ENCODE measurements at regions not wholly inside any gene's neighbourhood (a gene's known extent, or its start where the extent isn't known, plus 50 kb on each side); places are given as distances from the start of the nearest gene placed in this dataset.
"Not testable (repeated sequence)": the region's sequence is repeated elsewhere in the genome, so short reads cannot be mapped to it uniquely, and the experiment has no call there.

- CTCF ChIA-PET, result interaction anchor here (0.9 kb wide), 1 partner anchor 276 kb away, joined by 3 read pairs; no protein-coding TSS in a partner anchor
- POLR2A ChIA-PET, result no interaction called here
- Mint-ChIP-seq H3K36me3 (ENCODE audit: insufficient read depth, unreplicated experiment) (no peaks in the 10 kb centered on the region), H3K9me3 (ENCODE audit: unreplicated experiment) (peaks cover 6% of the 10 kb centered on the region), H3K27me3 (ENCODE audit: insufficient read depth, unreplicated experiment) (no peaks in the 10 kb centered on the region), H3K4me3 (ENCODE audit: unreplicated experiment) (no peak overlapping the region), H3K4me1 (ENCODE audit: insufficient read depth, unreplicated experiment) (no peaks in the 10 kb centered on the region), H3K27ac (ENCODE audit: low read depth, unreplicated experiment) (no peak overlapping the region)
- no peak for TF ChIP-seq CTCF (IDR thresholded peaks at IDR 0.05; ENCODE audit: unreplicated experiment)
- DNase-seq (ENCODE audit: unreplicated experiment), result no peak
- no TSS peak for BruUV-seq (replicated peaks)
- intact Hi-C loops (cut with micrococcal nuclease), result no loop called here
Observed at GRCh38 chr5:24998641-24999040, 353.9 kb upstream of the CDH10 start.

GRCh38 chr5:24986326-24986725 is 341.5 kb upstream of the CDH10 start:
- DNase-seq (ENCODE audit: unreplicated experiment), result no peak
- POLR2A ChIA-PET, result no interaction called here
- Mint-ChIP-seq H3K36me3 (ENCODE audit: insufficient read depth, unreplicated experiment) (no peaks in the 10 kb centered on the region), H3K4me1 (ENCODE audit: insufficient read depth, unreplicated experiment) (no peaks in the 10 kb centered on the region), H3K27ac (ENCODE audit: low read depth, unreplicated experiment) (no peak overlapping the region), H3K9me3 (ENCODE audit: unreplicated experiment) (no peaks in the 10 kb centered on the region), H3K27me3 (ENCODE audit: insufficient read depth, unreplicated experiment) (no peaks in the 10 kb centered on the region), H3K4me3 (ENCODE audit: unreplicated experiment) (no peak overlapping the region)
- BruUV-seq (replicated peaks), result no TSS peak
- intact Hi-C loops (cut with micrococcal nuclease), result no loop called here
- CTCF ChIA-PET, result no interaction called here
- no peak for TF ChIP-seq CTCF (IDR thresholded peaks at IDR 0.05; ENCODE audit: unreplicated experiment)

- H3K9me3 Mint-ChIP-seq (ENCODE audit: unreplicated experiment); BruUV-seq (replicated peaks); H3K4me3 Mint-ChIP-seq (ENCODE audit: unreplicated experiment); intact Hi-C loops (cut with micrococcal nuclease); H3K36me3 Mint-ChIP-seq (ENCODE audit: insufficient read depth, unreplicated experiment); DNase-seq (ENCODE audit: unreplicated experiment); H3K4me1 Mint-ChIP-seq (ENCODE audit: insufficient read depth, unreplicated experiment); H3K27ac Mint-ChIP-seq (ENCODE audit: low read depth, unreplicated experiment); POLR2A ChIA-PET; H3K27me3 Mint-ChIP-seq (ENCODE audit: insufficient read depth, unreplicated experiment): not testable (repeated sequence)
- CTCF ChIA-PET, result interaction anchor here (1.1 to 1.2 kb wide), 2 partner anchors 29 to 332 kb away, joined by 3 to 4 read pairs; no protein-coding TSS in a partner anchor
Observed at GRCh38 chr5:24978552-24978951, 333.8 kb upstream of the CDH10 start.

- no peak for TF ChIP-seq CTCF (IDR thresholded peaks at IDR 0.05; ENCODE audit: unreplicated experiment)
- Mint-ChIP-seq H3K4me3 (ENCODE audit: unreplicated experiment) (no peak overlapping the region), H3K27ac (ENCODE audit: low read depth, unreplicated experiment) (no peak overlapping the region), H3K36me3 (ENCODE audit: insufficient read depth, unreplicated experiment) (no peaks in the 10 kb centered on the region), H3K9me3 (ENCODE audit: unreplicated experiment) (no peaks in the 10 kb centered on the region), H3K4me1 (ENCODE audit: insufficient read depth, unreplicated experiment) (no peaks in the 10 kb centered on the region), H3K27me3 (ENCODE audit: insufficient read depth, unreplicated experiment) (no peaks in the 10 kb centered on the region)
- ChIA-PET POLR2A (no interaction called here), CTCF (no interaction called here)
- BruUV-seq (replicated peaks), result no TSS peak
- no peak for DNase-seq (ENCODE audit: unreplicated experiment)
- intact Hi-C loops (cut with micrococcal nuclease), result no loop called here
Observed at GRCh38 chr5:24963611-24964010, 318.8 kb upstream of the CDH10 start.

- no TSS peak for BruUV-seq (replicated peaks)
- CTCF ChIA-PET, result interaction anchor here (0.7 to 1.0 kb wide), 2 partner anchors 17 to 285 kb away, joined by 3 to 4 read pairs; no protein-coding TSS in a partner anchor
- Mint-ChIP-seq H3K4me3 (ENCODE audit: unreplicated experiment) (no peak overlapping the region), H3K9me3 (ENCODE audit: unreplicated experiment) (no peaks in the 10 kb centered on the region), H3K4me1 (ENCODE audit: insufficient read depth, unreplicated experiment) (no peaks in the 10 kb centered on the region), H3K36me3 (ENCODE audit: insufficient read depth, unreplicated experiment) (no peaks in the 10 kb centered on the region), H3K27ac (ENCODE audit: low read depth, unreplicated experiment) (no peak overlapping the region), H3K27me3 (ENCODE audit: insufficient read depth, unreplicated experiment) (no peaks in the 10 kb centered on the region)
- POLR2A ChIA-PET, result no interaction called here
- no peak for DNase-seq (ENCODE audit: unreplicated experiment)
- intact Hi-C loops (cut with micrococcal nuclease), result no loop called here
- no peak for TF ChIP-seq CTCF (IDR thresholded peaks at IDR 0.05; ENCODE audit: unreplicated experiment)
Observed at GRCh38 chr5:24923400-24923799, 278.6 kb upstream of the CDH10 start.

Measured in MCF 10A (cell line).